Eye (tissue), 1 donor: ENCODE measurements at regions not wholly inside any gene's neighbourhood (a gene's known extent, or its start where the extent isn't known, plus 50 kb on each side); places are given as distances from the start of the nearest gene placed in this dataset.

Source experiments
- DNase-seq: peaks from one replicate; pipeline ENCODE4 v3.0.0-alpha.2; 2015

DNA sequence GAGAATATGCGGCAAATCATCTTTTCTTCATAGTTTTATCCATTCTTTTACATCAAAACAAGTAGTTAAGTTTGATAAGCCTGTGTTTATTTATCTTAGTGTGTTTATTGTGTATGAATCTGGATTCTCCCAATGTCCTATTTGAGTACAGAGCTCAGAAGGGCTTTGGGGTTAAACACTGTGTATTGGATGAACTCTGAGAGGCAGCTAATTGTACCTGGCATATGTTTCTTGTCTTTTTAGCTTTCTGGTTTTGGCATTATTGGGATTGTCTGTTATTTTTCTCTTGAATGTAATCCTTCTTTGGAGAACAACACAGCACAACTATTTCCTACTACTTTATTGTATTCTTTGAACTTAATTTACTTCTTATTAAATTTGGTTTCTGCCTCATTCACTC is 906.9 kb downstream of the ADGRL2 start:
- no peak for DNase-seq

DNA sequence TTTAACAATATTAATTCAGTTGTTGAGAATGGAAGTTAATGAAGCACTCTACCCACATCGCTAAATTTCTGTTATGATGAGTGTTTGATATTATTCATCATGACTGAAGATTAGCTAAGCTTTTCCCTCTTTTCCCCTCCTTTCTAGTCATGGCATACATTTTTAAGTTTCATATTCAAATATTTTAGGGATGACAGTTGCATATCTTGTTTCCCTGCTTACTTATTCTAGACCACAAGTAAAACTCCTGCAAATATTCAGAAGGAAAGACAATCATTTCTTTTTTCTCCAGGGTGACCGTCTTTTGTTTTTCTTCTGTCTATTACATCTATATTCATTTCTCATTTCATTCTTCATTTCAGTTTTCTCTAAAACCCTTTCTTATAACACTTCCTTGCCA is 906.0 kb downstream of the ADGRL2 start:
- DNase-seq = no peak

DNA sequence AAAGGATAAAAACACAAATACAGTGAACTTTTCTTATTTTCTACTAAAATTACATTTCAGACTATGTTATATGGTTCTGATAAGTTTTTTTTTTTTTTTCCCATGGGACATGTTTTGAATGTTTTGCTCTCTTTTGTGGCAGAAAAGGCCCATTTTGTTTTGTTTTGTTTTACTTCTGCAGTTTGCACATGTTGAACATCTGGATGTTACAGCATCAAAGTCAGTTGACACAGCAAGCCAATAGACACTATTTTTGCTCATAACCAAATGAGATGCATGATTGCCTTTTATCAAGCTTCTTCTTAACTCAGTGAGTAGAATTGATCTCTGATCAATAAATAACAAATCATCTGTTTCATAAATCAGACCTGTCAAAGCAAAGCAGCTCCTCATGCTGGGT is 904.2 kb downstream of the ADGRL2 start:
- peak; percentile 26 for DNase-seq

DNA sequence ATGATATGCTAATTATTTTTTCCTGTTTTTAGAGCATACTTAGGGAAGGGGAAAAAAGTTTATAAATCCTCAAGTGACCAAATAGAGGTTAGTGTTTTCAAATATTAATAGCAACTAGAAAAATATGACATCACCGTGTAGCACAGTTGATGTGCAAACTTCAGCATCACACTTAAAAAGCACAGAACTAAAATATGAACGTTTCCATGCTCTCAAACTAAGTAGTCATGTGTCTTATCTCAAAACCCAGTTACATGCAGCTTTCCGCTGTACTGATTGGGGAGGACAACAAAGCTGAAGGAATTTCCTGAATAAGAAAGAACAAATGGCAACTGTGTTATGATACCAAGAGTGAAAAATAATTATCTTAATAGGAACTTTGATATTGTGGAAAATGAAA is 903.7 kb downstream of the ADGRL2 start:
- peak; percentile 8 for DNase-seq

DNA sequence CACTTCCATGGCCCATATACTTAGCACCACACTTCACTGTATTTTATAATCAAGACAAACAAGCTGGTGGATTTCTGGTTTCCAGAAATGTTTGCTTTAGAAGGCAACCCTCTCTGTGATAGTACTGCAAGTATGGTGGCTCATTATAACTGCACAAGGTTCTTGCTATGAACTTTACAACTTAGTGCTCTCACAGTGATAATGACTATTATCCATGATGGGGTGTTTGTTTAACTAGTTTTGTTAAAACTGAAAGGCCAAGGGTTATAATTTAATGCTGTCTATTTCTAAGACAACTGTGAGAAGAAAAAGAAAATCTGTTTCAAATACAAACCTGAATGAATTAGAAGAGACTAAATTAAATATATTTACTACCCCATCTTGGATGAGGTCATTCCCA is 903.2 kb downstream of the ADGRL2 start:
- DNase-seq = no peak

DNA sequence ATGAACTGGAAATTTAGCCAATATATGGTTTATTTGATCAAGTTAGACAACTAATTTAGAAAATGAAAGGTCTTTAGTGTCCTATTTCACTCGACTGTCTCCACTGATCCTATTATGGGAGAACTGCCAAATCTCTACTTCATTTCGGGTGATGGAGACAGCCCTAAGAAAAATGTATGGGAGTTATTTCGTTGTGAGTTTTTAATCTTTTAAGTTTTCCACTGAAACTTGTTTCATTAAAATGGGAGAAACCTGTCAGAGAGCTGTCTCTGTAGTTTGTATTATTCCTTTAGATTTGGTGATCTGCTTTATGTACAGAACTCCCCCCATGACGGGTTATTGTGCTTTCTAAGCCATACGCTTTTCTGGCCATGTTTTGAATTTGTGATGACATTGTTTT is 899.7 kb downstream of the ADGRL2 start:
- peak; percentile 14 for DNase-seq

DNA sequence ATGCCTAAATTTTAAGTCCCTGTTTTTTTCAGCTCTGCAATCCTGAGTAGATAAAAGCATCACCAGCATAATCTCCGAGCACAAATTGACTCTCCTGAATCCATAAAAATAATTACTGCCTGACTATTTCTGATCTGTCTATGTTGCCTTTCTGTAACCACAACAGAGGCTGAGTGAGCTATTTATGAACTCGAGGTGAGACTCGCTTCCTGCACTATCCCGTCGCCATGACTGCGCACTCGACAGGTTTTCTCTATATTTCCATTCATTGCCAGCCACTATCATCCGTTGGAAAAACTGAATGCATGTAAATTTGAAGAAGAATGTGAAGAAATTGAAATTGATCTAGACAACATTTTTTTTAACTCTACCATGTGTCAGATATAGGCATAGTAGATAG is 897.2 kb downstream of the ADGRL2 start:
- no peak for DNase-seq

DNA sequence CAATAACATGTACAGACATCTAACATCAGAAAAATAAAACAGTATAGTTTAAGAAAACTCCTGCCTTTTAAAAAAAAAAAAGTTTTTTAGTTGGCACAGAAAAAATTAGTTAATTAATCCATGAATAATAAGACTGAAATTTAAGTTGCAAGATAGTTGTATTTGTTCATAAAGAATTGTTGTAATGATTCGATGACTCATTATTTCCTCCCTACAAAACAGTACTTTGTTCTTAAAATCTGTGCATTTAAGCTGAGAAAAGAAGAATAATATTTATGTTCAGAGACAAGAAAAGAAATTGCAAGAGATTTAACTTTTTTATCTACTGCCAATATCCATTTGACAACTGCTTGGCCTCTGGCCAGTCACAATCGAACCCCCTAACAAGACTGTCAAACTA is 894.7 kb downstream of the ADGRL2 start:
- peak; percentile 12 for DNase-seq

DNA sequence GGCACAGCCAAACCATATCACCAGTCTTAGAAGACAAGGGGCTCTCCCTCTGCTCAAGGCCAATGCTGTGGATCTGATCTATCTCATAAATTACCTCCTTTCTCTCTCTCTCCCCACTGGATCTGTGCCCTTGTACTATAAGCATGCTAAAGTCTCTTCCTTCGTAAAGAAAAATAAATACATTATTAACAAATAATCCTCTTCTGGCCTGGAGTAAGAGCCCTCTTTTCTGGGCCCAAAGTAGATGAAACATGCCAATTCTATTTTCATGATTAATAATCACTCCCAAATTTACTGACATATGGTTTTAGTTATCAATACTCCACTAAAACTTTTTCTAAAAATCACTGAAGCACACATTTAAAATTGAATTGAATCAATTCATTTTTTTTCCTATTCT is 889.7 kb downstream of the ADGRL2 start:
- DNase-seq = peak; percentile 6

DNA sequence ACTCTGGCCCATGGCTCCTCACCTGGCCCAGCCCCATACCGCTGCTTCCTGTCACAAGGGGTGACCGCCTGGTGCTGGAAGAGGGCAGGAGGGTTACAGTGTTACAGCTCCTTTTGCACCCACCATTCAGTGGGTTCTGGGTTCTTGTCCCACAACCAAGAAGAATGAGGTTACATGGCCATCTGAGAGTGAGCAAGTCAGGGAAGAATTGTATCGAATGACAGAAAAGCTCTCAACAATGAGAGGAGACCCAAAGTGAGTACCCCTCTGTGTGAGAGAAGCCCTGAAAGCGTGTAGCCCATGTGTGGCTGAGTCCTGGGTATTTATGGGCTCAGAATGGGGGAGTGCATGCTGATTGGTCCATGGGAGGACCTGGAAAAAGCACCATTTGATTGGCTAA is 888.5 kb downstream of the ADGRL2 start:
- DNase-seq = no peak

DNA sequence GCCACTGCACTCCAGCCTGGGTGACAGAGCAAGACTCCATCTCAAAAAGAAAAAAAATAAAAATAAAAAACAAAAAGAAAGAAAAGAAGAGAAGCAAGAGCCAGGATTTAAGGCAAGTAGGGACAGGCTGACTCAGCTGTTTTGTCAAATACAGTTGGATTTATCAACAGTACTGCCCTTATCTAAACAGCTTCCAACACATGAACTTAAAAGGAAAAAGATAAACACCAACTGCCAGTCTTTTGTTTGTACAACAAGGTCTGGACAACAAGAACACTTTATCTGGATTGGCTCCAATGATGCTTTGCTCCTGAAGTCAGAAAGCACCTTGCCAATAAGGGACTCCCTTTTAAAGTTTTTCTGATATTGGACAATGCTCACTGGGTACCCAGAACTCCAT is 886.0 kb downstream of the ADGRL2 start:
- DNase-seq = no peak

DNA sequence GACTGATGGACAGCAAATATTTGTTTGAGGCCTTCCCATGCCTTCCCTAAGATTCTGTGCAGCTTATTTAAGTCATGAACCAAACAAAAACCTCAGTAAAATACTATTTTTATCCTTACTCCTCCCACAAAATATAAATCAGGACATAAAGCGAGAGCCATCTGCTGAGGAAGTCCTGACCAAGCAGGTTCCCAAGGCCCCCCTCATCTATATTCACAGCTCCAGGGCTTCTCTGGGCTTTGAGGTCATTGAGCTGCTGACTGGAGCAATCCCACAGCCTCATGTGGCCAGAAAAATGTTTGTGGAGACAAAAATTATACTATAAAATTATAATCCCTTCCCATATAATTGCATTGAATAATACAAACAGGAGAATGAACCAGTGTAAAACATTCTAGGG is 846.2 kb downstream of the ADGRL2 start:
- no peak for DNase-seq

DNA sequence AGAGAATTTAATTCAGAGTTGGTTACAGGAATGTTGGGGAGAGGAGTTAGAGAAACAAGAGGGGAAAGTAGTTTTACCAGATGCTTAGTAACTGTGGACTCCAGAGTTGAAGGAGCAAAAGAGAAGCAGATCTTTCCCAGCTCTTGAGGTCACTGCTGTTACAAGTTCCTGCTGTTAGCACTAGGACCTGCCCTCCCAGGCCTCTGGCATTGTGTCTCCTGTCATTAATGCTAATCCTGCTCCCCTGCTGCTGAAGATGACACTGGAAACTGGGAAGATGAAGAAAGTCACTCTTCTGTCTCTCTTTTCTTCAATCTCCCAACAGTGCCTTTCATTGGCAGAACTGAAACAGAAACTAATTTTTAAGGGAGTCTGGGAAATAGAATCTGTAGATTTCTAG is 845.6 kb downstream of the ADGRL2 start:
- DNase-seq = no peak

DNA sequence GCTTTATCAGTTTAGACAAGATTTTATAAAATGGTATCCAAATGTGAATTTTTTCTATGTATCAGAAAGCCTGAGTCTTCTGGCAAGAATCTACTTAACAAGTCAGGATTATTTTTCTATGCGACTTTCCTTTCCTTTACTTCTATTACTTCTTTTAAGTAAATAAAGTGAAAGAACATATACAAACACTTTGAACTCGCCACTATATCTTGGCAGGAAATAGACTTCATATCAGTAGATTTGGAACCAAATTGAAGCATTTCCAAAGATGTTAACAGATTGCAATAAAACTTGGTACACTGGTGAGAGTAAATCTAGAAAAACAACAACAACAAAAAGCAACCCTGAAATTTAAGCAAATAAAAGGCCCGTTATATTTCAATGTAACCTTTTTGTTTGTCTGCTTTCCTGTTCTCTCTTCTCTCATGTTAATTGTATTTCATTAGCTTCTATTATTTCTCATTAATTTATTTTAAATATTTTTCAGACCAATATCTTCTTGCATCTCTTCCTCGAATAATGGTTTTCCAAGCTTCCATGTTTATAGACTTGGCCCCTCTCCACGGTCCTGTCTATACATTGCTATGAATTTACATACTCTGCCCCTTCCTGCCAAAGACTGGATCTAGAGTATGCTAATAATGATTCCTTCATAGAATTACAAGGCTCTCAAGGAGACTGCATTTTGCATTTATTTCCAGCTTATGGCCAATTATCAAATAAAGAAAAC is 843.6 kb downstream of the ADGRL2 start:
- DNase-seq = no peak

DNA sequence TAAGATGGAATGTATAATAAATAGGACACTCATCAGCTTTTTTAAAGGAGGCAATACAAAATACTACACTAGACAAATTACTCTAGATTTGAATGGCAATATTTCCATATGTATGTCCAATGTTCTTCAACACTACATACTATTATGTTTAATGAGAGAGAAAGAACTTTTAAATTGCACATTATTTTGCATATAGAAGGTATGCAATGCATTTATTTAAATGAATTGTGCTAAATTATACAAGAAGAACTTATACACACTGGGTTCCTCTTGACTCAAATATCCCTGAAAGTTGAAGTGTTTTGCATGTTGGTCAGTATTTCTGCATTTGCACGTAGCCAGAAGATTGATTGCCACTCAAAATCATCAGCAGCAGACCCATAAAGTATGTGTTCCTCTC is 839.6 kb downstream of the ADGRL2 start:
- DNase-seq = no peak

DNA sequence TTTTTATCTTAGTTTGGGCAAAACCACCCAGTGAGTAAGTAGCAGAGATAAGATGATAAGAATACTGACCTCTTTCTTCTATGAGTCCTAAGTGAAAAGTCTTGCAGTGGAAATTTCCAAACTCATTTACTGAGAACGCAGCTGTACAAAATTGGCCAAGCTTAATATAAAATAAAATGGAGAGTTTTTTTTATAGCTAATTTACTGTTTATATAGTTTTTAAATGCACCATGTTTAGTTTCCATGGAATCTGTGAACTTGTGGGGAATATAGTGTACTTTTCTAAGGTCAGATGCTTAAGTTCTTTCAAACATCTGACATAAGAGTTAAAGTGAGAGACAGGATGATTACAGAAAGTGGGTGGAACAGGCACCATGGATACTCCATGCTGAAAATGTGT is 833.5 kb downstream of the ADGRL2 start:
- no peak for DNase-seq

DNA sequence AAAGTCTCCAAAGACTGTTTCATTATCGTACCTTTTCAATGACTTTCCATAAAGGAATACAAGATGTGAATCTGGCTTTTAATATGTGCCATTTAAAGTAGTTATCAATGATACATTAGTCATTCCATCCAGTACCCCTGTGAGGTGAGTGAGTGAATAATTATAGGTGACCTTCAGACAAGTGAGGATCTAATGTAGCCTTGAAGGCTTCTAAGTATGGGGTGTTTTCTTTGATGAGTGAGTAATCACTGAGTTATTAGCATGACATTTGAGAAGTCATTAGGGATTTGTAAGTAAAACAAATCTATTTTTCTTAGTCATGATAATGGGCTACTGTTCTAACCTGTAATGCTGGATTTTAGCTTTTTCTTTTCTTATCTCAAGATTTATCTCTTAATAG is 831.4 kb downstream of the ADGRL2 start:
- no peak for DNase-seq

DNA sequence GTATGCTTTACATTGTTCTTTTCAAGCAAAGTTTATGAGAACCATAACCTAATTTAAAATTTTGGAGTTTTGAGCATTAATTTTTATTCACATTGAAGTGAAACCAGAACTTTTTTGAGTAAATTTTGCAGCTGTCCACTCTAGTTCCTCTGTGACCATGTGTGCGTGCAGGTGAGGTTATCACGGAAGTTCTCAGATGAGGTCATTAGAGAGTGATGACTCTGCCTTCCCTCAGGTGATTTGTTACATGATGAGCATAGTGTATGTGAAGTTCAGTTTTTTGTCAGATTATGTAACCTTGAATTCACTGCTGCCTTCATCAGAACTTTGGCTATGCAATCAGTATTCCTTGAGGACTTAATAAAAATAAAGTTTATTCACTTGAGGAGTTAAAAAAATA is 828.2 kb downstream of the ADGRL2 start:
- DNase-seq = no peak

DNA sequence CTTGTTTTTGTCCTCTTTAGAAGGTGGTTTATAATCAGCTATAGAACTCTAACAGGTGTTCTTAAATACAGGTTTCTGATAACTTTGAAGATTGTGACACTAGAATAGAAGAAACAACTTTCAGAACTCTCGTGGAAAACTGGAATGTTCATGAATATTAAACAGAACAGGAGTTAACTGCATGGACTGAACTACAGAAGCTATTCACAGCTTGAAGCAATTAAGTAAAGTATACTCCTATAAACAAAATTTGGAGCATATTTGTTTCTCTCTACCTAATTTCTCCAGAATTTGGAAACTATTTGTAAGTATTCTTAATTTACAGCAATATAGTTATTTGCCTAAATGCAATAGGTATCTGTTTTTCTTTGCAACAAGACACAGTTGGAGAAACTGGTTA is 824.8 kb downstream of the ADGRL2 start:
- peak; percentile 24 for DNase-seq

DNA sequence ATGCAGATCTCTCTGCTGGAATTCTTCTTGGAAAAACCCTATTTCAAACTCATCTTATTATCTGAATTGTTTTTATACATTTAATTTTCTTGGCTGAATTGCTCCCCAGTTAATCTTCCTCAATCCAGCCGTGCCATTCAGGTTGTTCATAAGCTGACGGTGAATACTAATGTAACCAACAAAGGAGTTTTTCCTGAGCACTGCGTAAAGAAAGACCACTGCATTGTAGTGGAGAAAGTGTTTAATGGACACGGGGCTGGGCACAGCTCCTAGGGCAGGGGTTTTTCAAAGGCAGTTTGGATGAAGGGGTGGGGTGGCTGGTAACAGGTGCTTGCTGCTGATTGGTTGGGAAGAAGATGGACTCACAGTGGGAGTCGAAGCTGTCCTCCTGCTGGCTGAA is 820.3 kb downstream of the ADGRL2 start:
- DNase-seq = no peak

DNA sequence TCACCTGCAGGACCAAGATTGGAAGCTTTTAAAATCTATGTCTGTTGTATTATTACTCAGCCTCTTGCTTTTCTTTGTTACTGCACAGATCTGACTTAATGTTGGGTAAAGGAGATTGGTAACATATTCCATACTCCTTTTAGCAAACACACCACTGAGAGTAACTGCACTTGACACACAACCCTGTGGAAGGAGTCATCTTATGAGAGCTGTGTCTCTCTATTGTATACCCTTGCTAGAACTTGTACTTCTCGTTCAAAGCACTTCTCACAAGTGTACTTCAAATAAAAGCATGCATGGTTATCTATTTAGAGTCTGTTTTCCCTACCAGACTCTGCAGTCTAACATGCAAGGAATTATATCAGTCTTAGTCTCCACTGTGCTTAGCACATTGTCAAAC is 813.4 kb downstream of the ADGRL2 start:
- DNase-seq = no peak

DNA sequence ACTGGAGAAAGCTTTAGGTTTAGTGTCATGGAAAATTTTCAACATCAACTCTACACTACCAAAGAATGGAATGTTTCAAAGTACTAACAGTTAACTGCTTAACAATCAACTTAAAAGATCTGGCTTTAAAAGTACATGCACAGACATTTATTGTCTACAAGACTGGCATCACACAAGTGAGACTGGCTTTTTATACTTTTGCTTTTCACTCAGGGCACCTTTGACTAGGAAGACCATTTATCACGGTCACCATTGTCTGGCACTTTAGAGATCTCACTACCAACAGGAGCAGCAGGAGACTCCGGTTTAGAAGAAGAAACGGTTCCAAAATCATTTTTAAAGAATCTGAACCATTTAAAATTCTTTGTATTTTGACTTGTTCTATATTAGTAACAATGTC is 812.3 kb downstream of the ADGRL2 start:
- DNase-seq = no peak

DNA sequence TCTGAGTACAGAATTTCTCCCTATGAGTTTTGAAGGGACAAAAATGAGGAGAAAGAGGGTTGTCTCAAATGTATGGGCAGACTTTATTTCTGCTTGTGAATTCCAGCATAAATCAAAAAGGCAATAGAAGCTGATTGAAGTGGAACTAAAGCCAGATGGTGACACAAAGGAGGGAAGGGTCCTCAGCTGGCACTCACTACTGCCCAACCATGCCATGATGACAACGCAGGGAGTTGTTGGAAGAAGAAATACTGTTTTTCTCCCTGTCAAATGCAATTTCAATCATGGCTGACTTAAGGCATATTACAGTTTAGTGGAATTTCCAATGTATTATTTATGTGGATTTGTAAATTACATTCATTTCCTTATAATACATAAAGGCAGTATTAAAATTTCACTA is 805.8 kb downstream of the ADGRL2 start:
- peak; percentile 79 for DNase-seq

DNA sequence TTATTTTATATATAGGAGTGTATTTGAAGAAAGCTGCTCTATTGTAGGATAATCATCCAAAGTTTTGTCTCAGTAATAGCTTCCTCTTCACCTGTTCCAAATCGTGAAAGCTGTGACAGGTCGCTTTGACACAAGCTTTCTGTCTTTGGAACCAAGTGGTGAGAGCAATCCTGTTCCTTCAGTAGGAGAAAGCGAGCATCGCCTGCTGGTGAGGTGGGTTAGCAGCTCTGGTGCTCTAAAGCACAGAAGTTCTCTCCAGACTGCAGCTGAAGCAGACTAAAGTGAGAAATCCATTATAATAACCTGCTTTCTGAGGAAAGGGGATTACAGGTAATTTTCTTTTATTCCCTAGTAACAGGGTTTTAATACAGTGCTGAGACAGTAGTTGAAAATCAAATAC is 803.8 kb downstream of the ADGRL2 start:
- peak; percentile 19 for DNase-seq

DNA sequence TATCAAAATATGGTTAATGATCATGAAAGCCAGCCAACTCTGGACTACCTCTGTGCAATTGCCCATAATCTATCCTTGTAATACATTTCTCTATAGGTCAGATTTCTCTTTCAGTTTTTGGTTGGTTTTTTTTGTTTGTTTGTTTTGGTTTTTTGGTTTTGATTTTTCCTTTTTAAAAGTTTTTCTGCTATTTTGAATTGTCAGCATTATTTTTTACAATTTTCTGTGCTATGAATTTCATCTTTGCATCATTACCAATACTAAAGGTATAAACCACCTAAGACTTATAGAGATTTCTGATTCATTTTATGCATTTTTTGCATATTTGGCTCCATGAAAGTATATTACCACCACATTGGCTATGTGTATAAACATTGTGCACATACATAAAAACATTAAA is 799.6 kb downstream of the ADGRL2 start:
- no peak for DNase-seq

DNA sequence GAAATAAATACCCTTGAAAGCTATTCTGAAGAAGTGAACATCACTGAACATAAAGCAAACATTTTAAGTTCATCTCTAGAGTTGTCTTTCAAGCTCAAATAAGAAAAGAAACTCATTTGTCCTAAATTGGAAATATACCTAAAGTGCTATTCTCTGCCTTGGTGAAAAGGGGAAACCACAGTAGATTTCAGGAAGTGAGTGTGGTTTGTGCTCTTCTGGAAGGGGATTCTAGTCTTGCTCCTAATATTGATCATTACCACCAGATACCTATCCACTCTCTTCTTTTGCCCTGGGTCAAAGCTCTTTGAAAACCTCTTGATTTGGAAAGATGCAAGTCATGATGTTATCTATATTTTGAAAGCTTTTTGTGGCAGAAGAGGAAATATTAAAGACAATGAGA is 798.1 kb downstream of the ADGRL2 start:
- DNase-seq = no peak
